CMK (cell line): ENCODE measurements at regions not wholly inside any gene's neighbourhood (a gene's known extent, or its start where the extent isn't known, plus 50 kb on each side); places are given as distances from the start of the nearest gene placed in this dataset.
A peak's percentile ranks its signal among the peaks of the same experiment; 100 is the strongest.
"Not testable (repeated sequence)": the region's sequence is repeated elsewhere in the genome, so short reads cannot be mapped to it uniquely, and the experiment has no call there.

Experiments used
- DNase-seq: peaks from one replicate; pipeline ENCODE4 v3.0.0-alpha.2; 2010; ENCODE audit warnings: low read depth

DNA sequence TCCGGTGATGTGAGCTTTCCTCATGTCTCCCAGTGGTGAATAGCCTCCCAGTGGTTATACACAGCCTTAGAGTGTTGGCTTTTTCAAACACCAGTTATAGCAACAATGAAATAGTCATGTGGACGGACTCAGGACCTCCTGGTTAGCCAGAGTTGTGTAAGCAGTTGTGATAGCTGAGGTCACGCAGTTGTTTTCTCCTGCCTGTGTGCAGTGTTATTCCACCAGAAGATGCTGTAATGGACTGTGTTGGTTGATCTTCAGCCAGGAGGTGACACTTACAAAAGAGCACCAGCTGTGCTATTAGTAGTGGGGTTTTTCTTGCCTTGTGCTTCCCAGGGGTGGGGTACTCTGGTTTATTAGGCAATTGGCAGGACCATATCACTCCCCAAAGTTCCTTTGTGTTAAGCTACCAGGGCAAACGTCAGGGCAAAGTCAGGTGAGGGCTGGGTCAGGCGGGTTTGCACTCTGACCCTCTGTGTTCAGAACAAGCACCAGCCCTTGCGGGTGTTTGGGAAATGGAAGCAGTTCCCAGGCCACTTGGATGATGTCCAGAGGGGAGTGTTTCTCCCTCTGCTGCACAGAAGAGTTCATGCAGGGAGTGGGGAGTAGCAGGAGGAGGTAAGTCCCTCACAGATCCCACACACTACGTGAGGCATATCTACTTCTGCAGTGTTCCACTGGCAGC, 252.6 kb downstream of the TMEM47 start:
- DNase-seq: no peak

DNA sequence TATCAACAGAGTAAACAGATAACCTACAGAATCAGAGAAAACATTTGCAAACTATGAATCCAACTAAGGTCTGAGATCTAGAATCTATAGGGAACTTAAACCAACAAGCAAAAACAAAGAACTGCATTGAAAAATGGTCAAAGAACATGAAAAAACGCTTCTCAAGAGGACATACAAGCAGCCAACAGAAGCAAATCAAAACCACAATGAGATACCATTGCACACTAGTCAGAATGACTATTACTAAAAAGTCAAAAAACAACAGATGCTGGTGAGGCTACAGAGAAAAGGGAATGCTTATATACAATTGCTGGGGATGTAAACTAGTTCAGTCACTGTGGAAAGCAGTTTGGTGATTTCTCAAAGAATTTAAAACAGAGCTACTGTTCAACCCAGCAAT, 255.7 kb downstream of the TMEM47 start:
- no peak for DNase-seq

DNA sequence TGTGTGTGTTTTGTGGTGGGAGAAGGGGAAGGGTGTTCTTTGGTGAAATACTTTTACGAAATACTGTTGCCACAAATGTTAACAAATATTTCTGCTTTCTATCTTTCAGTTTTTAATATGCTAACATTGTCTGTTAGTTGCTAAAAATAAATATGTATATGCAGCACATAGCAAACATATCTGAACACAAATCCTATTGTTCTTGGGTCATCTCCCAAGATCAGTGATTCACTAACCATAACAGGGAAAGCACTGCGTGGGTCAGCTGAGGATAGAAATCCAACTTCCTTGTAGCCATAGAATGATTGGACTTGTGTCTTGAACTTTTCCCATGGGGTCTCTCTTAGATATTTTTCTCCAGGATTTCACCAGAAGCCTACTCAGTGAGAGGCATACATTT, 250.3 kb upstream of the FAM47A start:
- DNase-seq: no peak

DNA sequence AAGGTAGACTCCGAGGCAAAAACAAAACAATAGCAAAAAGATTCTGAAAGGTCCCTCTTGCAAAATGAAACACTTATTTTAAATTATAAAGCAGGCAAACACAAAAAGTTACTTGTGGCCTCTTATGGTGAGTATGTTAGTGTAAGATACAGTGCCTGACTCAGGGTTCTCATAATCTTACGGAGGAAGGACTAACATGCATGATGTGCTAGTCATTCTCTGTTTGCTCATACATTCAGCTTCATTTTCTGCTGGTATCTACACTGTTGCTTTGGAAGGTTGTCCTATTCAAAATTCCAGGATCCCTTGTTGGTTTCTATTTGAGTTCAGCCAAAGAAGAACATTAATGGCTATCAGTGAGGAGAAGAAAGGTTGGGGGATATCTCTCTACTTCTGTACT, 249.1 kb upstream of the FAM47A start:
- DNase-seq: no peak

DNA sequence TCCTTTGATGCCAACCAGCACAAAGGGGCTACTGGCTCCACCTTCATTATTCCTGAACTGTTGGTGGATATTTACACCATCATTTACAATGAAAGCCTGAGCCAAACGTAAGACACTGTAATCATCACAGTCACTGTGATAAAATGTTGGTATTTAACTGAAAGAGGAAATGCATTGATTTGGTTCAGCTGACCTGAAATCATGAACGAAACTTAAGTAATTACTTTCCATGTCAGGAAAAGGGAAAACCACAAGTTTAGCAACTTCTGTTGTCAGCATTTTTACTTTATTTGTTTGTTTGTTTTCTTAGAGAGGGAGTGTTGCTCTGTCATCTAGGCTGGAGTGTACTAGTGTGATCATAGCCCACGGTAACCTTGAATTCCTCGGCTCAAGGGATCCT, 247.8 kb upstream of the FAM47A start:
- DNase-seq: no peak

DNA sequence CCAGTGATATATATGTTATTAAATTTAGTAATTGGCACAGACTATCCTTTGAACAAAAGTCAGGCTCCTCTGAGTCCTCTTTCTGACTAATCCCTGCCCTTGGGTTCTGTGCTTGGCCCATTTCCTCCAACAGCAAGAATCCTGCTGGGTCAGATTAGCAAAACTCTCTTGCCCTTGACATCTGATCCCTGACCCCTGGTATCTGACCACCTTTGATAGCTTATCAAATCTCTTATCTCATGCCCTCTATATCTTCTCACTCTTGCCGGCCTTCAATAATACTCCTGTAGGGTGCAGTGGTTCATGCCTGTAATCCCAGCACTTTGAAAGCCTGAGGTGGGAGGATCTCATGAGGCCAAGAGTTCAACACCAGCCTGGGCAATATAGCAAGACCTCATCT, 245.5 kb upstream of the FAM47A start:
- no peak for DNase-seq

DNA sequence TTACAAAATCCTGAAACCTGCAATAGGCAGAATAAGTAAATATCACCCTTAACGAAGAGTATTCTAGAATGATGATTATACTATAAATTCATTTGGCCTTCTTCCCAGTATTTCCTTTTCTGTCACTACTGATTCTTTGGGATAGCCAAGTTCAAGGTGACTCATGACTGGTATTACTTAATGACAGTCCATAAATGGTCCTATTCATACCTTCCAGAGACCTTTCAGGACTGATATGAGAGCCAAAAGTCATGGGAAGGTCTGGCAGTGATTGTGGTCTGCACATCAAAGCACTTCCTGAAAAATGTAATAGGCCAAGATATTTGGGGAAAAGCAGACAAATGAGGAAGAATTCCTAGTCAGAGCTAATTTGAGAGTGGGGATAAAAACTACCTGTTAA, 239.6 kb upstream of the FAM47A start:
- no peak for DNase-seq

DNA sequence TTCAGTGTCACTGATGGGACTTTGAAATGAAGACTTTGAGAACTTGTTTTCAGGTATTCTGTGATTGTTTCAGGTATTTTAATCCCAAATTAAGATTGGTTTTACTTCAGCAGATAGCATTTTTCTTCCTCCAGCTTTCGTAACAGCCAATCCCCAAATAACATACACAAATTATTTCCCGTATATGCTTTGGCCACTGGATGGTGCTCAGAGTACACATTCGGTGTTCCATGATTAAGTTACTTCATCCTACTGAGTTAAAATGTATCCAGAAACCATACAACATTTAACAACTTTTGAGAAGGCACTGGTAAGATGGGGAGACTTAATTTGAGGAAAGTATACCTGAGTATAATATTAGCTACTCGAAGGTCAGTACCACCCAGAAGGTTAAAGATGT, 233.4 kb upstream of the FAM47A start:
- no peak for DNase-seq

DNA sequence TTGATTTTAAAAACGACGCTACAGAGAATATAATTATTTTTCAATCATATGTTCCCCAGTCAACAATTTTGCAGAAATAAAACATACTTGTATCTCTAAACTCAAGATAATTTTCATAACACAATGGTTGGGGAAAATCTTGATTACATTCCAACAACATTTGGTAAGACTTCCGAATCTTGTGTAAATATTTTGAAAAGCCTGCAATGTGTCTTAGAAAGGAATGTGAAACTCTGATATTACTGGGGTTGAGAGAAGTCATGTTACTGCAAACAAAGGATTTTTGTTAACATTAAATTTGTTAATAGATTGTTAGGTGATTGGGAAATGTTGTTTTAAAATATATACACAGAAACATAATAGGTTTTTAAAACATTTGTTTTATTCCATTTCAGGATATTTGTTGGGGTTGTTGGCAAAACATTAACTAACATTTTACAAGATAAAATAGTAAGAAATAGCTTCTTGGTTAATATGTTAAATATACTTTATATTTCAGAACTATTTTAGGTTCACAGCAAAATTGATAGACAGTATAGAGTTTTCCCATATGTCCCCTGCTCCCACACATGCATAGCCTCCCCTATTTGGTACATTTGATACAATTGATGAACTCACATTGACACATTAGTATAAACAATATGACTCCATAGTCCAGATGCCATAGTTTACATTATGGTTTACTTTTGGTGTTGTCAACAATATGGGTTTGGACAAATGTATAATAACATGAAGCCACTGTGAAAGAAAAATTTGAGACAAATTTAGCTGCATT, 218.6 kb upstream of the FAM47A start:
- no peak for DNase-seq

DNA sequence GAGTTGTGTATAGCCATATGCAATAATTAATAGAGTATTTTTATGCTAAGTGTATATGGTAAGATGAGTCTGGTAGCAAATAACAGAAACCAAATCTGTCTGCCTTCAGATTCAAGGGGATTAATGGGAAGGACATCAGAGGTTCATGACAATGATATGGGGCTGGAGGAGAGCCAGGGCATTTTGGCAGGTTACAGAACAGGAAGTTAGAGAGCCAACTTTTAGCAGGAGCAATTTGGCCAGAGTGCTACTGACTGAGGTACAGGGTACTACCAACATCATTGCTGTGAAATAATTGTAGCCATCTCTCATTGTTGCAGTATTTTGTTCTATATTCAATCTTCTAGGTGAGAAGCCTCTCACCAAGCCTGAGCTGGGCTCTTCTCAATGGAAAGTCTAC, 210.9 kb upstream of the FAM47A start:
- no peak for DNase-seq

DNA sequence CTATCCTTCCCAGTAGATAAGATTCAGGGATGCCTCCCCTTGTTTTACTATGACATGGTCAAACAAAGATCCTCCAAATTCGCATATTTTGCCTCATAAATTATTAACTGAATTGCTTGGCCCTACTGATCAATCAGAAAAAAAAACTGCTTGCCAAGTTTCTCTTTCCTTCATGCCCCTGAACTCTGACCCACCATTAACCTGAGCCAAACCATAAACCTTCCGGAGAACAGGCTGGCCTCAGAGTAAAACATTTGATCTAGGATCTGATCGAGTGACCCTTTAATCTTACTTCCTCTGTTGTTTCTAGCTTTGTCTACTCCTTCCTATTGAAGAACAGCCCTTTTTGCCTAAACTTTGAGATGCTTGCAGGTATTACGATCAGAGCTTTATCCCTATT, 209.7 kb upstream of the FAM47A start:
- DNase-seq: no peak

DNA sequence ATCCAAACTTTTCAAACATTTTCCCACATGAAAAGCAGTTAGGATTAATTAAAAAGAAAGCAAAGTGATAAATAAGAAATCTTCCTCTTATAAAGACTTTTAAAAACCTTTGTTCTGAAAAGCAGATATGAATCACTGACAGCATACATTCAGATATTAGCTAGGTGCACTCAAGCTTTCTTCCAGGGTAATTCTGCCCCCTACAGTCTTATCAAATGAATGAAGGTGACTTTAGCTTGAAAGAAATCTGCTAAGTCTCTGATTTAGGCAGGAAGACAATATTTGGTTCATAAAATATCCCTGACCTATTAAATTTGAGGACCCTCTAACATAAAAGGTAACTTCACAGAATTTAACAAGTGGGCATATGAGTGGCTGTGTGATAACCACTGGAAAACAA, 209.1 kb upstream of the FAM47A start:
- DNase-seq: no peak

DNA sequence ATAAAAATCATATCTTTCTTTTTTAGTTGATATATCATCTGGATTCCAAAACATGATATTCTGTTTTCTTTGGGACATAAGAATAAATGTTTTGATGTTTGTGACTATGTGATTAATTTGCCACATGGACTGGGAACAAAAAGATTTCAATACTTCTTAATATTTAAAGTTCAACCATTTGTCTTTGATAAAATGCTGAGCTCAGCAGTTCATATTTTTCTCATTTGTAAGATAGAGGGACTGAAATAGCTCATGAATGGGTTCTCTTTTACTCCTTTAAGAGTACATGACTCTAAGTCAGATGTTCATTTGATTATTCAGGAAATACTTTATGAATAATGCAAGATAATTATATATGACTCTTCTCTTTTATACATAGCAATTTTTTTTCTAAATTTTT, 205.9 kb upstream of the FAM47A start:
- no peak for DNase-seq

DNA sequence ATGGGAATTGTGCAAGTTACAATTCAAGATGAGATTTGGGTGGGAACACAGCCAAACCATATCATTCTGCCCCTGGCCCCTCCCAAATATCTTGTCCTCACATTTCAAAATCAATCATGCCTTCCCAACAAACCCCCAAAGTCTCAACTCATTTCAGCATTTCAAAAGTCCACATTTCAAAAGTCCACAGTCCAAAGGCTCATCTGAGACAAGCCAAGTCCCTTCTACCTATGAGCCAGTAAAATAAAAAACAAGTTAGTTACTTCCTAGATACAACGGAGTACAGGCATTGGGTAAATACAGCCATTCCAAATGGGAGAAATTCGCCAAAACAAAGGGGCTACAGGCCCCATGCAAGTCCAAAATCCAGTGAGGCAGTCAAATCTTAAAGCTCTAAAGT, 203.3 kb upstream of the FAM47A start:
- not testable (repeated sequence) for DNase-seq

DNA sequence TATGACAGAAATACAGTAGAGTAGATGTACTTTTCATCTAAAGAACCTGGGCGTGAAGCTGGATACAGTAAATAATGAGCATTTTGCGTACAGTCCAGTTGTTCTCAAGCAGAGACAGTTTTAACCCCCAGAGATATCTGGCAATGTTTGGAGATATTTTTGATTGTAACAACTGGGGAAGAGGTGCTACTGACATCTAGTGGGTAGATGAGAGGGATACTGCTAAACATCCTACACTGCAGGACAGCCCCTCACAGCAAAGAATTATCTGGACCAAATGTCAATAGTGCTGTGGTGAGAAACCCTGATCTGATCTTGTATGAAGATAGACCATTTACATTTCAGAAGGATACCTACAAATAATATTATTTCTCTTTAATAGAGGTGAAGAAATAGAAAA, 200.2 kb upstream of the FAM47A start:
- no peak for DNase-seq

DNA sequence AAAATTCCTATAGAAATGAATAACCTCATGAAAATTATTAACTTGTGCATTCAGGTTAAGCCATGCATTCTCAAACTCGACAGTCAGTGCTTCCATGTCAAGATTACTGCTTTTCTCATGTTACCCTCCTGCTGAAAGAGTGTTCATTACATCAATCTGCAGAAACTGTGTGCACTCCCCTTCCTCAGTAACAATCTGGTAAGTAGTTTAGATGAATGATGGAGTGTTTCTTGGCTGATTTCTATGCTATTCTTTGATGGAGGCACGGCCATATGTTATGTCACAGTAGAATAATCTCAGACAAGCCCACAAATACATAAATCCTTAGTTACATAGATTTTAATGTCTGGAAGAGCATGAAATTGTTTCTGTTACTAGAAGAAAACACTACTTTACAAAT, 193.3 kb upstream of the FAM47A start:
- no peak for DNase-seq

DNA sequence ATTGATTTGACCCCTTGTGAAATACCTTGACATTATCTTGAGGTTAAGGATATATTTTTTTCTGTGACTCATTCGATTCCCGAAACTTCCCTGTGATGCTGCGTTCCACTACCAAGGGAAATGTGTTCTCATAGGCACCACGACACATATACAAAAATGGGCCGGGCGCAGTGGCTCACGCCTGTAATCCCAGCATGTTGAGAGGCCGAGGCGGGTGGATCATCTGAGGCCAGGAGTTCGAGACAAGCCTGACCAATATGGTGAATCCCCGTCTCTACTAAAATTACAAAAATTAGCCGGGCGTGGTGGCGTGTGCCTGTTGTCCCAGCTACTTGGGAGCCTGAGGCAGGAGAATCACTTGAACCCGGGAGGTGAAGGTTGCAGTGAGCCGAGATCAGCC, 188.3 kb upstream of the FAM47A start:
- DNase-seq: not testable (repeated sequence)

DNA sequence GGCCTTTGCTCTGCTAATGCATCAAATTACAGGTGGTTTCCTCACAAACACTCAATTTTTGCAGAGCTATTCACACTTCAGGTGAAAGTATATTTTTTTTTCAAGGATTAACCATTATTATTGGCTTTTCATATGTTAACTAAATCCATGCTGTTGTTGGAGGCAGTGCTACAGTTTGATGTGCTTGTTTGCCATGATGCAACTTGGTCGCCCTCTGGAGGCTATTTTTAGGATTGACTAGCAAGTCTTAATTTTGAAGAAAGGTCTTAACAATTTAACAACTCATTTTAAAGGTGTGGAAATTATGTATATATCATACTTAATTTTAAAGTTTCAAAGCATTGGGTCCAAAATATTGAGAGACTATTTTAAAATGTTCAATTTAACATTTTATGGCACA, 168.8 kb upstream of the FAM47A start:
- DNase-seq: peak; percentile 22

DNA sequence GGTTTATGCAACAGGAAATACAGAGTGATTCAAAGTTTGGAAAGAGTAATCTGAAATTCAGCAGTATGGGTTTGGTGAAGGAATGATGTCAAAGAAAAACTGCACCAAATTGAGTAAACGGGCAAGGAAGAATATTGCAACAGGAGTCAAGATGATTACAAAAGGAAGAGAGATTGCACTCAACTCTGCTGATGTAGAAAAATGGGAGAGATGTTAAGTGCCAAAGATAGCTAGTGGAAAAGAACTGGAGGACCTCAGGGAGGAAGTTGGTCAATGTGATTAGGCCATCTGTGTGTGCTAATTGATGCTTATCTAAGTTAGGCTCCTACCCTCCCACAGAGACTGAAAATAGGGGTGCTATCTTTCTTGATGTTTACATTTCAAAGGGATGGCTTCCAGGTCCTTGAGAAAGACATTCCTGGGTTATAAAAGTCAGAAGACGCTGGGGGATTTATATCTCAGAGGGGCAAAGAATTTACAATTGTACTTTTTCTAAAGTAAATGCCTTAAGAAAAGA, 167.4 kb upstream of the FAM47A start:
- no peak for DNase-seq

DNA sequence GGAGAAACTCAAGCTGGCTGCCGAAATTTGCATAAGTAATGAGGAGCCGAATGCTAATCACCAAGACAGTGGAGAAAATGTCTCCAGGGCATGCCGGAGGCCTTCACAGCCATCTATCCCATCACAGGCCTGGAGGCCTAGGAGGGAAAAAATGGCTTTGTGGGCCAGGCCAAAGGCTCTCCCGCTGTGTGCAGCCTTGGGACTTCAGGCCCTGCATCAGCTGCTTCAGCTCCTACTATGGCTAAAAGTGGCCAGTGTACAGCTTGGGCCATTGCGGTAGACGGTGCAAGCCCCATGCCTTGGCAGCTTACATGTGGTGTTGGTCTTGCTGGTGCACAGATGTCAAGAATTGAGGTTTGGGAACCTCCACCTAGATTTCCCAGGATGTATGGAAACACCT, 162.6 kb upstream of the FAM47A start:
- DNase-seq: no peak

DNA sequence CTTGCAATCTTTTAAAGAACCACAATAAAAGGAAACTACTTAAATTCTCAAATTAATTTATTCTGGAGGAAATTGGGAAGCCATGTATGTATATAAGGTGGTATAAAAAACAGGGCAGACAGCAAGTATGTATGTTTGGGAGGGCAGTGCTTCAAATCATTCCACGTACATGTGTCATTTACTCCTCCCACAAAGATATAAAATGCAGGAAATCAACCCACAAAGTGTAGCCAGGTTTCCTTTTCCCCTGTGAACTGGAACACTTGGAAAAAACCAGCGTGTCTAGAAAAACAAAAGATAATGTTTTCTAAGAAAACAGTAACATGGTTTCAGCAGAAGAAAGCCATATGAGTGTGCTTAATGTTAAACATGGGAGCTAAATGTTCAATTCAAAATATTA, 156.7 kb upstream of the FAM47A start:
- no peak for DNase-seq

DNA sequence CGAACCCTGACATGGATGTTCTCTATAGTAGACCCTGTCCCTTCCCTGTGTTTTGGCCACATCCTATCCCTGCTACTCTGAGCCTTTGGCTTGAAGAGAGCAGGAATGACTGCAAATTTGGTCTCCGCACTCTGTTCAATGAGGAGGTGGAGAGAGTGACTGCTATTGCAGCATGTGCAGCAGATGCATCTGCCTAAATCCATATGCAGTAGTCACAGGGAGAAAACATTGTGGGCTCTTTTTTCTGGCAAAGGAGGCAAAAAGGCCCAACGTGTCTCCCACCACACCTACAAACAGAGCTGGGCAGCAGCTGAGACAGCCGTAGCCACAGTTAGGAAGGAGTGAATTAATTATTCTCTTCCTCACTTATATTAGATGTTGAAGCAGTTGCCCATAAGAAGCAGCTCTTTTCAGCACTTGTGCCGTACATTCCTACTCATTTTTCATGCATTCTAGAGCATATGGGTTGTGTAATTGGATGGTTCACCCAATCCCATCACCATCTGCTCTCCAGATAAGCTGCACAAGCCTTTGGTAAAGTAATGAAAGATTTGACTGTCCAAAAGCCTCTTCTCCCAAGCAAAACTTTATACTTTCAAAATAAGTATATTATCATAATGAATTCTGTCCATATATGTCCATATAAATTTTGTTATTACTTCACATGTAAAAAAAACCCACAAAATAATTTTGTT, 147.9 kb upstream of the FAM47A start:
- no peak for DNase-seq

DNA sequence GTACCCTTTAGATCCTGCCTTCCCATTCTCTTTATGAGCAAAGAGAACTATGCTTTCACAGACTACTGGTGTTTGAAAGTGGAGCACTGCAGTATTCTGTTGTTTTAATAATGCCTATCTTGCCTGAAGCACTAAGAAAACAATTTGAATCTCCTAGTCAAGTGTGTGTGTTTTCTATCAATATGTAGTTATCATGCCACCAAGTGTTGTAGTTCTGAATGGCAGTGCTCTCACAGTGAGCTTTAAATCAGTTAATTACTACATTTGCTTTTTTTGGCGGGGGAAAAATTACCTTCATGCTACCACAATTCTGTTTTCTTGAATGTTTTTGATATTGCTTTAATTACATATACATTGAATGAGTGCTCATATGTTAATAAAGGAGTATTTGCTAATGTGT, 143.6 kb upstream of the FAM47A start:
- no peak for DNase-seq
